HG03457 (cell line): ENCODE measurements at regions not wholly inside any gene's neighbourhood (a gene's known extent, or its start where the extent isn't known, plus 50 kb on each side); places are given as distances from the start of the nearest gene placed in this dataset.
"Not testable (repeated sequence)": the region's sequence is repeated elsewhere in the genome, so short reads cannot be mapped to it uniquely, and the experiment has no call there.

Experiments
- ATAC-seq: cut with Tn5 transposase; IDR thresholded peaks from one replicate; pipeline ENCODE4 v1.9.1; 2021; ENCODE audit warnings: moderate number of reproducible peaks; ENCODE audit not compliant: unreplicated experiment

DNA sequence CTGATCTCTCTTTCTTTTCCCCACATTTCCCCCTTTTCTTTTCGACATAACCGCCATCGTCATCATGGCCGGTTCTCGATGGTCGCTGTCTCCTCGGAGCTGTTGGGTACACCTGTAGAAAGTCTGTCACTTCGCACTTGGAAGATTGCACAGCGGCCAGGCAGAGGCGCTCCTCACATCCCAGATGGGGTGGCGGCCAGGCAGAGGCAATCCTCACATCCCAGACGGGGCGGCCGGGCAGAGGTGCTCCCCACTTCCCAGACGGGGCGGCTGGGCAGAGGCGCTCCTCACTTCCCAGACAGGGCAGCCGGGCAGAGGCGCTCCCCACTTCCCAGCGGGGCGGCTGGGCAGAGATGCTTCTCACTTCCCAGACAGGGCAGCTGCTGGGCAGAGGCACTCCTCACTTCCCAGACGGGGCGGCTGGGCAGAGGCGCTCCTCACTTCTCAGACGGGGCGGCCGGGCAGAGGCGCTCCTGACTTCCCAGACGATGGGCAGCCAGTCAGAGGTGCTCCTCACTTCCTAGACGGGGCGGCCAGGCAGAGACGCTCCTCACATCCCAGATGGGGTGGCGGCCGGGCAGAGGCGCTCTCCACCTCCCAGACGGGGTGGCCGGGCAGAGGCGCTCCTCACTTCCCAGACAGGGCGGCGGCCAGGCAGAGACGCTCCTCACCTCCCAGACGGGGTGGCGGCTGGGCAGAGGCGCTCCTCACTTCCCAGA, 110.7 kb downstream of the C5orf15 start:
- ATAC-seq, result not testable (repeated sequence)

DNA sequence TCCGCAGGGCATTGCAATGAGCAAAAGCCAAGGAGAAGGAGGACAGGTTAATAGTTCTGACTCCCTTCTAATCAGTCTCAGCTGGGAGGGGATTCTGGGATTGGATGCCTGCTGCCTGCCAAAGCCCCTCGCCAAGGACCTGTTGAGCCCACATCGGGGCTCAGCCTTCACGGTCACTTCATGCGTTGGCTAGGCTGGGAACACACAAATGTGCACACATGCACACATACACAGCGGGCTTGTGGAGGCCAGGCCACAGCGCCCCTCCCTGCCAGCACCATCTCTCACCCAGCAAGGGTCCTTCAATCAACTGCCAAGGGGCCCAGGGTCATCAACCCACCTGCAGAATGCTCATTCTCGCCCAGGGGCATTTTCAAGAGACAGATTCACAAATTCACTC, 113.9 kb downstream of the C5orf15 start:
- ATAC-seq, result no peak

DNA sequence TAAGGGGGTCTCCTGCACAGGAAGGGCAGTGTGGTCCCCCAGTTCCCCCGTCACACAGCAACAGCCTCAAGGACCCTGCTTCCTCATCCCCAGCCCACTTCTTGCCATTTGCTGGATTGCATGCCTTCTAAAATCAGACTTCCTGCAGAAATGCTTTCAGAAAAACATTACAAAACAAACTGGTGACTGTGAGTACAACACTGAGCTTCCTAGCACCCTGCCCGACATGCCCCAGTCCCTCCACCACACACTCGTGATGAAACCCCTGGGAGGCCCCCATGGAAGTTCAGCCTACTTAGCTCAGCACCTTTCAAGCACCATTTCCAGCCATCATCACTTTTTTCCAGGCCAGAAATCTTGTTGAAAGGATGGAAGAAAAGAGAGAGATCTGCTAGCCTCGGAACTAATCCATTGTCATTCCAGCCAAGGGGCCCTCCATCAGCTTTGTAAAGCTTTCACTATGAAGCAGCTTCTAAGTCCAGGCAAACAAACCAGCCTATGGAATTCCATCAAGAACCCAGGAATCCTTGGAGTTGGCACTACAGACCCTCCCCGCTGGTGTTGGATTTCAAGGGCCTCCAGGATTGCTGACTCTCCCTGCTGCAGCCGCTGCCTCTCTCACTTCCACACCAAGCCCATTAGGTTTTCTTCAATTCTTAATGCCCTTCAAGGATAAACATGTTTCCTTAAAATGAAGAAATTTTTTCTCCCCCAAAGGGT, 114.6 kb downstream of the C5orf15 start:
- ATAC-seq, result no peak

DNA sequence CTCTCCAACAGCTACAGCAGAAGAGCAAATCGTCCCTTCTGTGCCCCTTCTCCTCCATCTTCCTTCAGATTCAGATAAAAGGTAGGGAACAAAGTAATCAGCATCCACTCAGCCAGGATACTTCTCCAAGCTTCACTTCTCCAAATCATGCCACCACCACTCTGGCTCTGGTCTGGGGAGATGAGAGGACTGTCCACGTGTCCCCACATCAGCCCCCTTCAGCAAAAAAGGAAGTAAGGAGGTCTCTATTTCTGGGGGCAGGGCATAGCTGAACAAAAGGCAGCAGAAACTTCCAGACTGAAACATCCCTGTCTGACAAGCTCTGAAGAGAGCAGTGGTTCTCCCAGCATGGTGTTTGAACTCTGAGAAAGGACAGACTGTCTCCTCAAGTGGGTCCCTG, 116.9 kb downstream of the C5orf15 start:
- no peak for ATAC-seq

DNA sequence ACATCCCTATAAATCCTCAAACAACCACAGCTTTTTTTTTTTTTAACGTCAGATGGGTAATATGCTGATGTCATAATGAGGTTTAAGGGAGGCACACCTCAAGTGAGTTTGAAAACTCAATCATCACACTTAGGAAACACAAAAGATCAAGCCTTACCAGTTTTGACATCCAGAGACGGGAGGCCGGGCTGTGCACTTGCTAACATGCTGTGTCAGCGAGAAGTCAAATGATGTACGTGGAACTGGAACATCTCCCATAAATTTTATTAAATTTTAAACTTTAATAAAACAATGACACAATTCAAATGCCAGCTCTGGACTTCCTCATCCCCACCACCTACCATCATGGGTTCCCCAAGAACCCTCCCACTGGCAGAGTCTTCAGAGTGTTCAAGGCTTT, 117.6 kb downstream of the C5orf15 start:
- no peak for ATAC-seq

DNA sequence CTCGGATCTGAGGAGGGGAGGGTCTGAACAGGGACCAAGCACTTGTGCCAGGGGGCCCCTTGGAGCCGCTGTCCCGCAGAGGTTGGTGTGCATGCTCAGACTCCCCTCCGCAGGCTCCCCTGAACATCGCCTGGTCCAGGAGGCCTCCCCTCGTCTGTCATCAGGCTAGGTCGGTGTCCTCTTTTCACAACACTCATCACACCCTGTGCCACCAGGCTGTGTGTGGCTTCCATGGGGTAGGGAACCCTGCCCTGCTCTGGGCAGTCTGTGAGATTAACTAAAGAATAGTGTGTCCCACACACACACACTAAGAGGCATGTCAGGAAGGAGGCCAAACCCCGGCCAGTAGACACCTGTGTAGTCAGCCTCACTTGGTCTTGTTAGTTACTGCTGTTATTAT, 119.3 kb downstream of the C5orf15 start:
- no peak for ATAC-seq

DNA sequence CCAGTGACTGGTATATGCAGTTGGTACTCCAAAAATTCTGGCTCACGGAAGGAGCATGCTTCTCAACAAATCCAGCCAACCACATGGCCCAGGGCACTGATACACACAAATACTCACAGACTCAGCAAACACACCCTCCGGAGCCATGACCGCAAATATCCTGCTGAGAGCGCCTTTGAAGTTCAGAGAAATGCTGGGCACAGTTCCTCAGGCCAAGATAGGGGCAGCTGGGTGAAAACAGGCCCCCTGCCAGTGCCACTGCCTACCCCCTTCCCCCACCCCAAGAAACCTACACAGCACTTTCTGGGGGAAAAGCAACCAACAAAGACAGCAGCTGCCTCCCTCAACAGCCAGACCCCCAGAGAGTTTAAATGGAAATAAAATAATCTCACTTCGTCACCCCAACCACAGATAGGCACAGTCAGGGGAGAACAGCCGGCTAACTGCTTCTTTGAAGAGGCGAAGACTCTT, 120.0 kb downstream of the C5orf15 start:
- ATAC-seq, result no peak

DNA sequence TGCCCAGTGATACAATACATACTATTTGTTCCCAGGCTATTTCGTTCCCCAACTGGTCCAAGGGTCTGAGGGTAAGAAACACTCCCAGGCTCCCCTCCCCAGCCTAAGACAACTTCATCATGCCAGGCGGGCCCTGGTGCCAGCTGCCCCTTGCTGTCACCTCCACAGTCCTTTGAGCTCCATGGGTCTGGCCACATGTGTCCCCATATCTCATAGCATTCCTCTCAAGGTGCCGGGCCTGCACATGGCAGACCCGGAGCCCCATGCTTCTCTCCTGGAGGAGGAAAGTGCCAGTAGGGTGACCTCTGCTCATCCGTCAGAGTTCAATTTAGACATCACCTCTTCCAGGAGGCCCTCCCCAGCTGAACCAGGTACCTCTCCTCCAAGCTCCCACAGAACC, 120.5 kb downstream of the C5orf15 start:
- ATAC-seq, result no peak

DNA sequence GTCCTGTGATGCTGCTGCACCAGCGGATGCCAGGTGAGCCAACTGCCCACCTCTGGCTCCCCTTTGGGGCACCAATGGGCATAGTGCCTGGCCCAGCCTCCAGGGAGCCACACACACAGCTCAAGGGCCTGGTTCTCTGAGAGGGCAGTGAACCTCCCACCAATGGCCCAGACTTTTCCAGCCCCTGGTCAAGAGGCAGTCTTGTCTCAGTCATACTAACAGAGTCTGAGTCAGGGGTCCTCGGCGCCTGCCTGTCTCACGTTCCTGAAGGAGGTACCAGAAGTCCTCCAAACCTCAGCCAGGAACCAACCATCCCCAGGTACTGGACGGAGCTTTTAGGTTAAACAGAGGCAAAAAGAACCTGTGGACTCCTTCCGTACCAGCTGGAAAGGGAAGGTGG, 121.1 kb downstream of the C5orf15 start:
- ATAC-seq, result no peak

DNA sequence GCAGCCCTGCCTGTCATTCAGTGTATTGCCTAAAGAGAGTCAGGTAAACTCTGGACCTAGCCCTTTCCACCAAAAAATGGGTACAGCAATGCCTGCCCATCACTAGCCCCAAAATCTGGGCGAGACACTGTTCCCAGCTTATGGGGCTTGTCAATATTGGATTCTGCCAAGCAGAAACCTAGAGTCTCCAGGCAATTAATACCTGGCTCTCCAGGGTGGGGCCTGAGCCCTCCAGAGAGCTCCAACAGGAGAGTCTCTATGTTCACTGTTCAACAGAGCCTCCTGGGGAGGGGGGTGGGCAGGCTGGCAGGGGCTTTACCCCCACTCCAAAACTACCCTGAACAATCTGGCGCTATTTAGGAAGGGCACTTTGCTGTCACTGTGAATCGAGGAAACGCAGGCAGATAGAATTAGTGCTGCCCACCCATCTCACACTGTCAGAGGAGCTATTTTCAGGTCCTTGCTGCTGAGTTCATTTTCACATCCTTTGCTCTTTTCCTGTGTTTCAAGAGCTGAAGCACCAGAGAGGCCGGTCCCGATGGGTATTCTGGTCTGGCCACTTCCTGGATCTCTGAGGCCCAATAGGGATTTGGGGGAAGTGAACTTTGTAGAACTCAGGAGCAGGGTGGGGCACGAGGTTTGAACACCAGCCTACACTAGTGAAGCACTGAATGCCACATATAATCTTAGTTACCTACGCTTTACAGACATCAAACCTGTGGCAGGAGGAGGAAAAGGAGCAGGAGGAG, 121.8 kb downstream of the C5orf15 start:
- no peak for ATAC-seq

DNA sequence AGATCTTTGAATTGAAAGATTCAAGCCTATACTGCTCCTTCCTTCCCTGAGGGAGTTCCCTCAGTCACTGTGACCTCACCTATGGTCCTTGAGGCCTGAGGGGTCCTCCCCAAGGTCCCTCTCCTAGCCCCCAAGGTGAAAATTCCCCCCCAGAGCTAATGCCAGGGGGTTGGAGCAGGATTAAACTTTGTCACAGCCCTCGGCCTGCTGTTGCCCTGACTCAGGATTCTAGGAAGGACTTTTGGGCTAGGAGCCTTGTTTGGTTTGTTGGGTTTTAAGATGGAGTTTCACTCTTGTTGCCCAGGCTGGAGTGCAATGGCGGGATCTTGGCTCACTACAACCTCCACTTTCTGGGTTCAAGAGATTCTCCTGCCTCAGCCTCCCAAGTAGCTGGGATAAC, 123.2 kb downstream of the C5orf15 start:
- no peak for ATAC-seq

DNA sequence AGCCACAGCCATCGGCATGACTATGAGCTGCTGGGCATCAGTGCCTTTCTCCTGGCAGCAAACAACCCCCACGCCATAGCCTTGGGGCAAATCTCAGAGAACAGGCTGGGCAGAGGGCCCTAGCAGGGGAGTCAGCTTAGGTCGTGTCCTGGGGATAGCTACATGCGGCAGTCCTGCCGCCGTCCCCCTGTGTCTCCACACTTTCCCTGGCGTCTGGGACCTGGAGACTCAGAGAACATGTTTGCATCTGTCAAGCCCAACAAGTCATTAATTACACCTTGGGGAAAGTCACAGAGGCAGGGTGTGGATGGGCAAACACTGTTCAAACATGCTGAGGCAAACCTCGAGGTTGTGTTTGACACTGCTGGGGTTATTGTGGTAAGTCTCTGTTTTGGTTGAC, 123.6 kb downstream of the C5orf15 start:
- ATAC-seq, result no peak

DNA sequence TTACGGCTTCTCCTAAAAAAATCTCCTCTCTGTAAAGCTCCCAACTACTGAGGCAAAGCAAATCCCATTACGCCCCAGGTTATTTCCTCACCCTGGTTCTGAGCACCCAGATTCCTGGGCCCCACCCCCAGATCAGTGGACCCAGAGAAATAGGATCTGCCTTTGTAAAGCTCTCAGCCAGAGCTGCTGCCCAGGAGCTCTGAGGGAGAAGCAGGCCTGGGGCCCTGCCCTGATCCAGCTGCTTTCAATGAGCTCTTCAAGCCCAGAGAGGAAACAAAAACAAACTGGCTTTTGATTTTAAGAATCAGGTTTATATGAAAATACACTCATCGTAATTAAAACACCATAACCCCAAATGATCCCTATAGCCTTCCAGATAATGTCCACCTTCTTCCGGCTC, 124.5 kb downstream of the C5orf15 start:
- no peak for ATAC-seq

DNA sequence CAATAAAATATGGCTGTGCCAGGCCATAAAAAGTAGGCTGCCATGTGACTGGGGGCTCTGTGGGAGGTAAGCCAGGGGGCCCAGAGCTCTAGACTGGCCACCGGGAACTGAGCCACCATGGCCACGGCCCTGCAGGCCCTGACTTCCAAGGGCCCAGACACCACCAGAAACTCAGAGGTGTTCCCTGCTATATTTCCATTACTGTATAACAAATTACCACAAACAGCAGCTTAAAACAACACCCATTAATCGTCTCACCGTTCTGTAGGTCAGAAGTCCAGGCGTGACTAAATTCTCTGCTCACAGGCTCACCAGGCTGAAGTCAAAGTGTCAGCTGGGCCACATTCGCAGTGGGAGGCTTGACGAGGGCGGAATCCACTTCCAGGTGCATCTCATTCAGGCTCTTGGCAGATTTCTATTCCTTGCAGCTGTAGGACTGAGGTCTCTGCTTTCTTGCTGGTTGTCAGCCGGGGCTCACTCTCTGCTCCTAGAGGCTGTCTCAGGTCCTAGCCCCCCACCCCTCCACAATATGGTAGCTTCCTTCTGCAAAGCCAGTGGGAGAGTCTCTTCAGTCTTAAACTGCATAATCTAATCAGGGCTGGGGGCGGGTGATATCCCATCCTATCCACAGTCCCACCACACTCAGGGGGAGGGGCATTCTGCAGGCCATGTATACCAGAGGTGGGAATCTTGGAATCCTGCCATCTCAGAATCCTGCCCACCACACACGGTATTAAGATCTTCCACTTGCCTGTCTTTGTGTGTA, 125.4 kb downstream of the C5orf15 start:
- no peak for ATAC-seq

DNA sequence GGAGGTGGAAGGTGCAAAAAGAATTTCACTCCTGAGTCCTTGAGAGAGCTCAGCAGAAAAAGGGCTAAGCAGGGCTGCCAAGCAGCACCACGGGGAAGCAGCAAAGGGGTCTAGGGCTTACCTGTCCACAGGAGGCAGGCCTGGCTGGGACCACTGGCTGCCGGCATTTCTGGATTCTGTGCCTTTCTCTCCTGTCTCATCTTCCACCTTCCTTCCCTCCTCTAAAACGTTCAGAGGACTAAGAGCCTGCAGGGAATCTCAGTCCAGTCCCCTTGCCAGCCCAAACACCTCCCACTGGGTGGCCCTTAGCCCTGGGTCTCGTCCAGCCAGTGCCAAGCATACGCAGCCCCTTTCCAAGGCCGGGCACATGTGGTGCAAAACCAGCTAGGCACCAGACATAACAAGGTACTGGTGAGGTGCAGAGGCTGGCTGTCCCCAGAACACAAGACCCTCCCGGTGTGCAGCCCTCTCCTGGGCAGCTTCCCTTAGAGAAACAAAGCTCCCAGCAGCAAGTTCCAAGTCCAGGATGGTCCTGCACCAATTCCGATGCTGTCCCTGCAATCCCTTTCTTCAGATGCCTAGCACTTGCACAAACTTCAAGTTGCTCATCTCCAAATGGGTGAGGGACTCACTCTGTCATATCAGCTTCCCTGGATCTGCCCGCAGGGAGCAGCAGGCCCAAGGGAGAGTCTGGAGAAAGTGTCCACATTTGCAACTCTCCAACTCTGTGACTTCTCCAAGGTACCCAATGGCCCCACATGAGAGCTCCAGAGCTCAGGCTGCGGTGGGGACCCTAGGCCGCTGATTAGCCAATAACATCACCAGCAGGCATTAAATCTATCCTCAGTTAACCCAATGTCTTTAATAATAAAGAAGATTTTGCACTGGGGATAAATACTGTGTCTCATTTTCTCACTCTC, 126.3 kb downstream of the C5orf15 start:
- no peak for ATAC-seq

DNA sequence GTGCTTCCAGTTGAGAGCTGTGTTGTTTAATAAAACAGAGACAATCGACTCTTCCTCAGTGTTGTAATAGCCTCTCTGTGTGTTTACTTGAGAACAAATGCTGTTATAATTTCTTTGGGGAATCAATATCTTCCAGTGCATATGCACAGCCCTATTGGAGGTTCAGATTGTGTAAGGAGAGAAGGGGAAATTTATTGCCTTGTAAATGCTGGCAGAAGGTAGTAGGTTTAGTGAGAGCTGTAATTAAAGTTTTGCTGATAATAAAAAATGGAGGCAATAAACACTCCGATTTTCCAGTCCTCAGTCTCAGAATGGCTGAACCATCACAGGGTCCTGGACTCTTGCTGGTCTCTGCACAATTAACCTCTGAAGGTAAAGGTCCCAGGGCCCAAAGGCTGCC, 128.3 kb downstream of the C5orf15 start:
- ATAC-seq, result no peak

DNA sequence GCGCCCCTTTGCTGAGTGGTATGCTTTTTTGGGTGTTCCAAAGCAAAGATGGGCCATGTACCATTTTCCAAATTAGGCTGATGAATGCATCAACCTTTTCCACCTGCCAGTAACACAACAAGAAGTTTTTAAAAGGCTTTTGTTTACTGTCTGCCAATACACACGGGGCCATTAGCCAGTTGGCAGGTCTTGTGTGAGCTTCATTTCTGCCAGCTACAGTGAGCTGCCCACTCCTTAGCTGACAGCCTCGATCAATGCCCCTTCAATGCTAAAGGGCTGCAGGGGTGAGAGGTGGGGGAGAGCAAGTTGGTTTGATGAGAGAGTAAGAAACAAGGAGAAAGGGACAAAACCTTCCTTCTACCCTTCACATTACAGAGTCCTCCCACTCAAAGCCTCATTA, 128.7 kb downstream of the C5orf15 start:
- ATAC-seq, result no peak

DNA sequence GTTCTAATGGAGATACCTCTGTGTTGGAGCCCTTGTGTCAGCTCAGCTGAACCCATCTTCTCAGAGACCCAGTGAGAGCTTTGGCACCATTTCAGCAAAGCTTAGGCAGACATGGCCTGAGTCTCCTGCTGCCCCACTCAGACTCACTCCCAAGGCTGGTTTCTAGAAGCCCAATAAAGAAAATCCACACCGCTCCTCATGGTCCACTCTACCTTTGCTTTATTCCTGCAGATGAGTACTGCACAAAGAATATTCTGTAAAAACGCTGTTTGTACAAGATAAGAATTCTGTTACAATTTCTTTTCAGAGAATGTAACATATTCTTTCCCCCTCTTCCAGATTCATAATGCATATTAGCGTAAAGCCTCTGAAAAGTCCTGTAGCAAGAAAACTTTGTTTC, 129.3 kb downstream of the C5orf15 start:
- no peak for ATAC-seq

DNA sequence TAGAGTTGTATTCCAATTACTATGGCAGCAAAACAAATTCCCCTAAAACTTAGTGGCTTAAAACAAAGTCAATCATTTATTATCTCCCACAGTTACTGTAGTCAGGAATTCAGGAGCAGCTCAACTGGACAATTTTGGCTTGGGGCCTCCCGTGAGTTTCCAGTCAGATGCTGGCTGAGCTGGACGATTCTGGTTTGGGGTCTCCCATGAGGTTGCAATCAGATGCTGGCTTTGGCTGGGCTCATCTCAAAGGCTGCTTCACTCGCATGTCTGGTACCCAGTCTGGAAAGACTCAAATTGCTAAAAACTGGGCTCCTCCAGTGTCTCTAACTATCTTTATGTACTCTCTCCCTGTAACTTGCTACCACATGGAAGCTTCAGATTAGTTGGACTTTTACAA, 130.1 kb downstream of the C5orf15 start:
- no peak for ATAC-seq
